Left colon (tissue), 2 donors: ENCODE measurements at regions not wholly inside any gene's neighbourhood (a gene's known extent, or its start where the extent isn't known, plus 50 kb on each side); places are given as distances from the start of the nearest gene placed in this dataset.
"Not testable (repeated sequence)": the region's sequence is repeated elsewhere in the genome, so short reads cannot be mapped to it uniquely, and the experiment has no call there.

Source experiments
- ATAC-seq: fragments of 200-7000 bp; cut with Tn5 transposase; one replicate; pipeline ENCODE4 v1.9.1; 2020; ENCODE audit warnings: mild to moderate bottlenecking, moderate library complexity
- DNase-seq, 2 donors: peaks; one replicate each; pipeline ENCODE4 v3.0.0-alpha.2; 2020
- intact Hi-C, 2 donors: fragments of 100-400 bp; cut with DNase I in 1 of 2; cut with micrococcal nuclease in 1 of 2; formaldehyde crosslinking; loops; one replicate each; pipeline versions ENCODE4 v1.11.2 to v1.14.0; 2022; cut with DNase I, micrococcal nuclease
- donor health status: DM: no; HTN: no; CAD: no.
- donor health status: DM: yes; HTN: yes; CAD: no.

DNA sequence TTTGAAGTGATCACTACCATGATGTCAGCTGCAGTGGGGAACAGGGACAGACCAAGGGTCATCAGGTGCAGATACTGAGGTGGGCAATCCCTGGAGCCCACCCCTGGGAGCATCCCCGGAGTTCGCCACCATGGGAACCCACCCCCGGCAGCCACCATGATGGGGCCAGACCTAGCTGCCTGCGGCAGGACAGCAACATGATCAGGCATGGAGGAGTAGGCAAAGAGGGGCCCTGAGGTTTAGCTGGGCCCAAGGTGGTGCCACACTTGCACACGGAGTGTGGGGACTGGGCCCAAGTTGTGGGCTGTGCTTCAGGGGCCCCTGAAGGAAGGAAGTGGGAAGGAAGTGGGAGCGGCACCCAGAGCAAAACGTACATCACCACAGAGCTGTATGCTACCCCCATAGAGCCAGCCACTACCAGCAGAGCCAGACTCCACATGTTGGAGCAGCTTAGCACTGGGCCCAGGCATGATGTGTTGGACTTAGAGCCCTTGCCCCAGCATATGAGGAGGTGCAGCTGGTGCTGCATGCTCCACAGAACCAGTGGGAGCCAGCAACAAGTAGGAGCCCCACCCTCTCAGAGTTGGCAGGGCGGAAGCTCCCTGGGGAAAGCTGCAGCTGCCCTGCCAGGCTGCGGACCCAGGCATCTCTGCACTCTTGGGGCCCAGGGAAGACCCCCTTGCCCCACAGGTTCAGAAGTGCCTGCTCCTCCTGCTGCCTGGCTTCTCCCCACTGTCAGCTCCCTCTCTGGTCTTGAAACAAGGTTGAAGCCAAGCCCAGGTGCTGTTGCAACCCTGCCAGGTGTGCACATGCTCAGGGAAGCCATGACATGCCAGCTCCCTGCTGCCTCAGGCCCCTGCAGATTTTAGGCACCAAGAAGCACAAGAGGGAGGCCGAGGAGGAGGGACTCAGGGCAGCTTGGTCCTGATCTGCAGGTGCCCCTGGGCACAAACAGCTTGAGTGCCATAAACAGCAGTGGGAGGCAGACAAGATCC is 515.3 kb downstream of the ZBBX start:
- ATAC-seq (no peak), DNase-seq (no peak)
- intact Hi-C loops, result no loop called here

DNA sequence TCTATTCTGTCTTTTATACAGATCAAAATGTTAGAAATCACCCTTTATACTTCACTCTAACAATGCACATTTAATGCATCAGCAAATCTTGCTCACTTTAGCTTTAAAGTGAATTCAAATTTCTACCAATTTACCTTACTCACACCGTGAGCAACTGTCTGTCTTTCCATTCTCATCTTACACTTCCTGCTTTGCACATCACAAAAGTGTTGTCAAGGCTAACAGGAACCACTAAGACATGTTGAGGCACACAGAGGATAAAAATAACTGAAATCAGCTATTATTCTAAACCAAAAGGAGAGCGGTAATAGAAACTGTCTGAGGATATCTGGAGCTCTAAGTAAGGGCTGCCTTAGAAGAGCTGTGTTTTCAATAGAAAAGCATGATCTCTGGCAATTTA is 519.9 kb downstream of the ZBBX start:
- ATAC-seq (no peak), DNase-seq (no peak)
- intact Hi-C loops, result no loop called here

DNA sequence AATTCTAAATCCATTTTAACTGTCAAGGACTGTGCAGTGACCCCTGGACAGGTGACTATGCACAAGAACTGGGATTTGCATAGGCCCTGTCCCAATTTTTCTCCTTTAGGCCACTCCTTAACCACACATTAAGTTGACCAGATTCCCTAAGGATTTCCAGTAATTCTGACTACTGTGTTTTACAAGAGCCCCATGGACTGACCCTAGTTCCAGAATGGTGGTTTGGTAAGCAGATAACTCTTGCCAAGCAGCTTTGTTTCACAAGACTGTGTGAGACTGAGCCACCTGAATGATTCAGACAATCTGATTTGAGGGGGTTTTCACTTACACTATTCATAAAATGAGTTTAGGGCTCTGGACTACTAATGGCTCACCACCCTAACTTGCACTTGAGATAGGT is 535.8 kb downstream of the ZBBX start:
- ATAC-seq, result no peak
- intact Hi-C loops, result no loop called here
- no peak for DNase-seq

DNA sequence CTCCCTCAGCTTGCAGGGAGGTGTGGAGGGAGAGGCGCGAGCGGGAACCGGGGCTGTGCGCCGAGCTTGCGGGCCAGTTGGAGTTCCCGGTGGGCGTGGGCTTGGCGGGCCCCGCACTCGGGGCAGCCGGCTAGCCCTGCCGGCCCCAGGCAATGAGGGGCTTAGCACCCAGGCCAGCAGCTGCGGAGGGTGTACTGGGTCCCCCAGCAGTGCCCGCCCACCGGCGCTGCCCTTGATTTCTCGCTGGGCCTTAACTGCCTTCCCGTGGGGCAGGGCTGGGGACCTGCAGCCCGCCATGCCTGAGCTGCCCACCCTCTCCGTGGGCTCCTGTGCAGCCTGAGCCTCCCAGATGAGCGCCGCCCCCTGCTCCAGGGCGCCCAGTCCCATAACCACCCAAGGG is 537.3 kb downstream of the ZBBX start:
- DNase-seq, intact Hi-C loops, ATAC-seq: not testable (repeated sequence)

DNA sequence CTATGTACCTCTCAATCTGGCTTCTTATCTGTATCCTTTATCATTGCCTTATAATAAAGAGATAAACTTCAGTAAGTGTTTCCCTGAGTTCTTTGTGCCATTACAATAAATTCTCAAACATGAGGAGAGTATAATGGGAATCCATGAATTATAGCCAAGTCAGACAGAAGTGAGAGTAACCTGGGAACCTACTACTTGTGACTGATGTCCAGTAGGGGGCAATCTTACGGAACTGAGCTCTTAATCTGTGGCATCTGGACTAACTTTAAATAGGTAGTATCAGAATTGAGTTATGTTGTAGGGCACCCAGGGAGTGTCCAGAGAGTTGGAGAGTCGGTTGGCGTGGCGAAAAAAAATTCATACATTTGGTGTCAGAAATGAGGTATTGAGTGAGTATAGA is 542.6 kb downstream of the ZBBX start:
- no peak for DNase-seq
- no peak for ATAC-seq
- intact Hi-C loops, result no loop called here

DNA sequence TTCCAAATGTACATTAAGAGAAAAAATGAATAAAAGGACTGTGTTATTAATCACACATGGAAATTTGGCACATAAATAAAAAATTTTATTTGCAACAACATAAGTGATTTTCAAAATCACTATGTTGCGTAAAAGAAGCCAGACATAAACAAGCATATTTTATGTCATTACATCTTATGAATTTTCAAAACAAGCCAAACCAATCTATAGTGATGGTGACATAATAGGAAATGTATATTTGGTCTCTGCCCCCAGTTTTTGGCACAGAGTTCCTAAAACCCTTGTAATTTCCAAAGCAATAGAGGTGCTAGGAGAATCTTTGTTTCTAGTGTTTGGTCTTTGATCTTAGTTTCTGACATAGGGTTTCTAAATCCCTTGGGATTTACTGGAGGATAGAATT is 543.3 kb downstream of the ZBBX start:
- DNase-seq, result no peak
- intact Hi-C loops, result no loop called here
- ATAC-seq, result no peak

DNA sequence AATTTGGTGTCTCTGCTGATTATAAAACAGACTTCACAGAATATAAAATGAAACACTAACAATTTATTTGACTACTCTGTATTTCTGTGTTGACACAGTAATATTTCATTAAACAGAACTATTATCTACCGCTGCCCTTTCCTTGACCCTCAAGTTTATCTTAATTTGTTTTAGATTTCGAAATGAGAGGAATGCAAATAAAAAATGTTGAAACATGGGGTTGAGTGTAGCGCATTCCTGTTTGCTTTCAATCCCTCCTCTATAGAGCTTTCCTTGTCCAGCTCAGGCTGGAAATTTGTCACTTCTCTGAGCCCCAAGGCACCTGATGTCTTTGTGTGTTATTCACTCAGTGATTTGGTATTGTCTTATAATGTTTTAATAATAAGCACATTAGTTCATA is 550.2 kb downstream of the ZBBX start:
- intact Hi-C loops, result no loop called here
- no peak for ATAC-seq
- DNase-seq, result no peak

DNA sequence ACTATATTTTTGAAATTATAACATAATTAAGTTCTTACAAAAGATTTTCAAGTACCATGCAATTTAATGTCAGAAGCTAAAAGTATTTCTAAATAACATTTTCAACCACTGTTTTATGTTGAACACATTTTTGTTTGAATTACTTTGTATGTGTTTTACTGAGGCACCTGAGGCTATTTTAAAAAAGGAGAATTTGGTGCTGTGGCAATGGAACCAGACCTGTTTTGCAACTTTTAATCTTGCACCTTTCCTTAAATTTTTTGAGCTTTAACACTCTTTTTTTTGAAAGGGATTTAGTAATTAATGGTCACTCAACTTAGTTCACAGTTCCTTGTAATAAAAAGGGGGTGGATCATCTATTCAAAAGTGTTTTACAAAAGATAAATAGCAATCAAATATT is 561.6 kb downstream of the ZBBX start:
- ATAC-seq (no peak), DNase-seq (no peak)
- intact Hi-C loops, result no loop called here

DNA sequence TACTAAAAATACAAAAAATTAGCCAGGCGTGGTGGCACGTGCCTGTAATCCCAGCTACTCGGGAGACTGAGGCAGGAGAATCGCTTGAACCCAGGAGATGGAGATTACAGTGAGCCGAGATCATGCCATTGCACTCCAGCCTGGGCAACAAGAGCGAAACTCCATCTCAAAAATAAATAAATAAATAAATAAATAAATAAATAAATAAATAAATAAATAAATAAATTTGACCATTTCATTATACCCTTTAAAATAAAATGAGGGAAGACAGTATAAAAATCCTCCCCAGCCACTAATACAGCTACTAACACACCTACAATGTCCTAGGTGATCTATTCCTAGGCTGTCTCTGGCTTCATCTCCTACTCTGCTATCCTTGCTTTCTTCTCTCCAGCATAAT is 562.8 kb downstream of the ZBBX start:
- ATAC-seq, intact Hi-C loops, DNase-seq: not testable (repeated sequence)

DNA sequence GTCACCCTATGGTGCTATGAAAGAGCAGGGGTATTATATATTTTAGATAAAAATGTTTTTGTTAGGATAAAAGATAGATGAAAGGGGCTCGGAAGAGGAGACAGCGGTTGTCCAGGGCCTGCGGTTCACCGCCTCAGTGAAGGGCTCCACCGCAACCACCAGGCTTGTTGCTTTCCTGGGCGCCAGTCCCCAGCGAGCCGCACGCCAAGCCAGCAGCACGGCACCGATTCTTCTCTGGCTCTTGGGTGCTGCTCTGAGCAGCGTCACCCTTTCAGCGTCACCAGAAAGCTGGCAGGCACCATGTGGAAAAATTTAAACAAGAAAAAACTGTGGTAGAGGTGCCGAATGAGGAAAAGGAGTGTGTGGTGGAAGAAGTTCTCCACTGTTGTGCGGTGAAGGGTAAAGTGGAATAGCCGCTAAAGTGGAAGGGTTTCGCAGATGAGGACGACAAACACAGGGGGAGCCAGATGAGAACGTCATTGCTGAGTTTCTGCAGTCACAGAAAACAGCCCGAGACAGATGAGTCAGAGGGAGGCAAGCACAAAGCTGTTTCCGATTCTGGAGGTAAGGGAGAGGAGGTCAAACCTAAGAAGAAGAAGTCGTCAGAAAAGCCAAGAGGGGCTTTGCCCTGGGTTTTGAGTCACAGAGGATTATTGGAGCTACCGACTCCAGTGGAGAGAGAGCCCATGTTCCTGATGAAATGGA is 569.2 kb downstream of the ZBBX start:
- ATAC-seq (no peak), DNase-seq (no peak)
- intact Hi-C loops, result no loop called here

DNA sequence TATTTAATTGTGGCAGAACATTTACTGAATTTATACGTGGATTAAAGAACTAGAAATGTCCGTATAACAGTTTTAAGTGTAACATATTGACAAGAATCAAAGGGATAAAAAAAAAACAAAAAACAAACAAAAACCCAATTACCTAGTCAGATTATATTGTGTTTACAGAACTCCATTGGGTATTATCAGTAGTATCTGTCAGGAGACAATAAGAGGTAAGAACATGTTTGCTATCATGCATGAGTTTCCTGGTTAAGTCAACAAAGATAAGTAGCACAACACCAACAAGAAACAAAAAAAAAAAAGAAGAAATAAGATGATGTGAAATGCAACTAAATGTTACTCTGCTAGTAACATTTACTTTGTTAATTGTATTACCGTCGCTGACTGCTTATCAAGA is 570.6 kb downstream of the ZBBX start:
- ATAC-seq, result no peak
- no peak for DNase-seq
- intact Hi-C loops, result no loop called here

DNA sequence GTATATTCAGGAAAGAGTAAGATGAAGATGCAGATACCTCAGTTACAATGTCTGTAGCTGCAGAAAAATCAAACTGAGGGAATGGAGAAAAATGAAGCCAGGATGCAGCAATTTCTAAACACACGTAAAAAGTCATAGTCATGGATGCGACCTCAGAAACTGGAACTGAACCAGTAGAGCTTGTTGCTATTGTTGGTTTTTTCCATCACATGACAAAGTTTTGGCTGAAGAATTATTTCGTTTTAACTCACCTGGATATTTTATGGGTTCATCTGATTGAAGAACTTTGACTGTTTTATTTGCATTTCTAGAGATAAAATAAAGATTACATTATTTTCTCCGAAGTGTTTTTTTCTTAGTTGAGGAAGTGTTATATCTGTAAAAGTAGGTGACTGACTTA is 591.2 kb downstream of the ZBBX start:
- ATAC-seq (no peak), DNase-seq (no peak)
- intact Hi-C loops, result no loop called here

DNA sequence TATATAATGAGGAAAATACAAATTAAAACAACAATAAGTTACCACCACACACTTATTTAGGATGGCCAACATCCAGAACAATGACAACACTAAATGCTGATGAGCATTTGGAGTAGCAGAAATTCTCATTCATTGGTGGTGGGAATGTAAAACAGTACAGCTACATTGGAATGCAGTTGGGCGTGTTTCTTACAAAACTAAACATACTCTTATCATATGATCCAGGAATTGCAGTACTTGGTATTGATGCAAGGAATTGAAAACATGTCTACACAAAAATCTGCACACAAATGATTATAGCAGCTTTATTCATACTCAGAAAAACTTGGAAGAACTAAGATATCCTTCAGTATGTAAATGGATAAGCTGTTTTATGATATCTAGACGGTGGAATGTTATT is 594.2 kb downstream of the ZBBX start:
- no peak for ATAC-seq
- no peak for DNase-seq
- intact Hi-C loops, result no loop called here

DNA sequence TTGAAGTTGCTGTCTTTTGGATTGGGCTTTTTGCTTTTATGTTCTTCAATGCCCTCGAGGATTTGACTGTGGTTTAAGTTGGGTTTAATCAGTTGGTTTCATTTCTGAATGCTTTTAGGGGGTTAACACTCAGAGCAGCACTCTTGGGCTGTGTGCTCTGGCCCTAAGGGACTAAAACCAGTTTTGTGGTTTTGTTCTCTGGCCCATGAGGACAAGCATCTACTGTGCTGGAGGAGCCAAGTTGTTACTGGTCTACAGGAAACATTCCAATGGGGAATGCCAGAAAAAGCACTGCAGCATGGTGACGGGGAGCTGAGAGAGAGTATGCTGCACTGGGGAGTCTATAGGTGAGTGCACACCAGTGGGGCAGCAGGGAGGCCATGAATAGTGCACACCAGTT is 596.9 kb downstream of the ZBBX start:
- ATAC-seq (no peak), DNase-seq (no peak)
- intact Hi-C loops, result no loop called here

DNA sequence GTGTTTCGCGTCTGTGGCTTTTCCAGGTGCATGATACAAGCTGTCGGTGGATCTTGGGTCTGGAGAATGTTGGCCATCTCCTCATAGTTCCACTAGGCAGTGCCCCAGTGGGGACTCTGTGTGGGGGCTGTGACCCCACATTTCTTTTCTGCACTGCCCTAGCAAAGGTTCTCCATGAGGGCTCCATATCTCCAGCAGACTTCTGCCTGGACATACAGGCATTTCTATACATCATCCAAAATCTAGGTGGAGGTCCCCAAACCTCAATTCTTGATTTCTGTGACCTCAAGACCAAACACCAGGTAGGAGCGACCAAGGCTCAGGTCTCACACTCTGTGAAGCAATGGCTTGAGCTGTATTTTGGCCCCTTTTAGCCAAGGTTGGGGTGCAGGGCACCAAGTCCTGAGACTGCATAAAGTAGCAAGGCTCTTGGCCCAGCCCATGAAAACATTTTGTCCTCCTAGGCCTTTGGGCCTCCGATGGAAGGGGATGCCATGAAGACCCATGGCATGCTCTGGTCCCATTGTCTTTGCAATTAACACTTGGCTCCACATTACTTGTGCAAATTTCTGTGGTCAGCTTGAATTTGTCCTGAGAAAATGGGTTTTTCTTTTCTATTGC is 615.3 kb downstream of the ZBBX start:
- intact Hi-C loops, result no loop called here
- no peak for ATAC-seq
- no peak for DNase-seq

DNA sequence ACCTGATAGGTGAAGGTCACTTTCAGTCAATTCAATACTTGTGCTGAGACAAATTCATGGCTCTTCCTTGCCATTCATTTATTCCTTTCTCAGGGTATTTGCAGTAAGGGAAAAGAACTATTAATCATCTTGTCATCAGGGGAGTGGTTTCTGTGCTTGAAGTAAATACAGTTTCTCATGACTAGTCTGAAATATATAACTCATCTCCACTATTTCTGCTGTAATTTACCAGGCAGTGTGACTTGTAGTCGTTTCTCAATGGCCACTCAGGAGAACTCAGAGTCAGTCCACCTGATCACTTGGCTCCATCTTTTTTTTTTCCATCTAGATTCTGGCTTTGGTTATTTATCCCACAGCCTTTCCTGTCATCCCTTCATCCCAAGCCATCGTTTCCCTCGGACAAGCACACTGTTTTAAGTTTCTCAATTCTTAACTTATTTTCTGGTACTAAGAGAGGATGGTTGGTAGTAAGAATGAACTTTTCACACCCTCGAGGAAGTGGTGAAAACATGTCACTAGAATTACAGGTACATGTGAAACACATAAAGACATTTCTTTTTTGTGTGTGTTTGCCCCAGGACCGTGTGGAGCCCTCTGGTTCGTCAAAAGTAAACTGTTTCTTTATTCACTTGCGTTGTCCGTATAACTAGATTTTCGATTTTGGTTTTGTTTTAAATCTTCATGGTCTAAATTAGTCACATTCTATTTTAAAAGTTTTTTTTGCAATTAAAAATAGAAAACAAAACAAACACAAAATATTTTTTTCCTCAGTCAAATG is 620.2 kb downstream of the ZBBX start:
- DNase-seq (no peak), ATAC-seq (no peak)
- intact Hi-C loops, result no loop called here

DNA sequence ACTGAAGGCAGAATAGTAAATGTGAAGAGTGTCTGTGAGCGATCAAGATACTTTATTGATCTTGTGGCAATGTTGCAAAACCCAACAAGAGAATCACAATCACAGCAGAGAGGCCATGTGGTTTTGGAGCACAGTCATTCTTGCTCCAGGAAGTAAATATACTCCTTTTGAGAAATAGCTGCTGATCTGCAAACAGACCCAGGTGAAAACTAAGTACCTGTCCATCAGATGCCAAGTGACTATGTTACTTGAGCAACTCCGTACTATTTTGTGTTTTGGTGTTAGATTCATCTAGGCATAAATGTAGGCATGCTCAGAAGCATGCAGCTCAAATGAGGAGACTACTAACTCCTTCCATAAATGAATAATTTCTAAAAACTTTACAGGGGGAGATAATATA is 627.9 kb downstream of the ZBBX start:
- DNase-seq (no peak), ATAC-seq (no peak)
- intact Hi-C loops, result no loop called here

DNA sequence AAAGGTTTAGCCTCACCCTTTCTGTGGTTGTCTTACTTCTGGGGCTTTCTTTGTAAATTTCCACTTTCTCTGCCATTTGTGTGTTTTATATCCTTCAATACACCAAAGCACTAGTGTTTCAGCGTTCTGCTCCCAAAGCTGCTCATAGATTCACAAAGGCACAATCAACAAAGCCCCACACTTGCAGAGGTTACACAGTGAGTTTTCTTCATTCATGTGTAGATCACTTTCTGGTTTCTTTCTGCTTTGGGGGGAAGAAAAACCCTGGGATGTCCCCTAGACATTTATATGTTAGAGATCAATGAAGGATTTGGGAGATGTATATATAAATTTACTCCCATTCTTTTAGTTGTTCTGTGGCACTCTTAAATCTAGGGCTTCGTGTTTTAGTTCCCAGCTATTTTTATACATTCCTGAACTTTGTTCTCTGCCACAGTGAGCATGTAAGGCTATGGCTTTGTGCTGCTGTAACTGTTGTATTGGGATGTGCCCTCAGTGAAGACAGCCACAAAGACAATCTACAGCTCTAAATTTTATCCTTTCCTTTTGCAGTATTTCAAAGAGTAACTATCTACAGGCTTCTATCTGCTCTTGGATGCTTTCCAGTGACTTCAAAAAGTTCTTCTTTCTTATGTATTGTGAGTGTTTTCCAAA is 636.5 kb downstream of the ZBBX start:
- DNase-seq (no peak), ATAC-seq (no peak)
- intact Hi-C loops, result no loop called here

DNA sequence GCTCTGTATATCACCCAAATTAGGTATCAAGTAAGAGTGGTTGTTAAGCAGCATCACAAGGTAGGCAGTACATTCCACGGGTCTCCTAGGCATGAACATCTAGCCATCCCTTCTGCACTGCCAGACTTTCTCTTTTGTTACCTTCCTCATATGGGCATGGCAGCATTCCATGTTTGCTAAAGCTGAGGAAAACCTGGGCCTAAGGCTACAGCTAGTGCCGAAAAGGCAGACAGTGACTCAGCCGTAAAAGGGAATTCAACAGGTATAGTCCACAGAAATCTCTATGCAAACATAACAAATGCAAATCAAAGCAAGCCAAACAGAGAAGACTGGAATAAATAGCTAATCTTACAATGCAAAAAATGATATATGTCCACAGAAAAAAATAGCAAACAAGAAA is 645.4 kb downstream of the ZBBX start:
- no peak for ATAC-seq
- intact Hi-C loops, result no loop called here
- no peak for DNase-seq
